Kidney epithelial cell (primary cell): ENCODE measurements at regions not wholly inside any gene's neighbourhood (a gene's known extent, or its start where the extent isn't known, plus 50 kb on each side); places are given as distances from the start of the nearest gene placed in this dataset.

Experiments used
- DNase-seq: peaks from one replicate; pipeline ENCODE4 v3.0.0-alpha.2; 2010; ENCODE audit warnings: low read depth
- H3K27me3 ChIP-seq: 2 replicates; pipeline ENCODE4 v1.6.0; 2011; ENCODE audit warnings: low read length; ENCODE audit not compliant: control insufficient read depth, insufficient read depth
- H3K36me3 ChIP-seq: 2 replicates; pipeline ENCODE4 v1.5.1; 2011; ENCODE audit warnings: low read length; ENCODE audit not compliant: control insufficient read depth, insufficient read depth
- H3K4me3 ChIP-seq: 2 replicates; pipeline ENCODE4 v1.5.1; 2011; ENCODE audit warnings: low read depth, mild to moderate bottlenecking, control low read depth, low read length
- CTCF ChIP-seq: IDR thresholded peaks from 2 replicates; pipeline ENCODE4 v1.5.1; 2011; ENCODE audit warnings: mild to moderate bottlenecking, moderate library complexity, low read length, control low read depth, inconsistent platforms; ENCODE audit not compliant: insufficient read depth, poor library complexity, severe bottlenecking

GRCh38 chr22:47784991-47785390, 1022.5 kb downstream of the TBC1D22A start:
- Histone ChIP-seq H3K4me3 (no peak overlapping the region), H3K27me3 (no peaks in the 10 kb centered on the region), H3K36me3 (no peaks in the 10 kb centered on the region)
- no peak for DNase-seq
- no peak for TF ChIP-seq CTCF

- Histone ChIP-seq H3K27me3 (no peaks in the 10 kb centered on the region), H3K36me3 (no peaks in the 10 kb centered on the region), H3K4me3 (no peak overlapping the region)
- TF ChIP-seq CTCF: no peak
- DNase-seq: no peak
Measured at GRCh38 chr22:47784367-47784983, 1022.0 kb downstream of the TBC1D22A start.

GRCh38 chr22:47783433-47784366, 1021.2 kb downstream of the TBC1D22A start:
- no peak for TF ChIP-seq CTCF
- no peak for DNase-seq

DNA sequence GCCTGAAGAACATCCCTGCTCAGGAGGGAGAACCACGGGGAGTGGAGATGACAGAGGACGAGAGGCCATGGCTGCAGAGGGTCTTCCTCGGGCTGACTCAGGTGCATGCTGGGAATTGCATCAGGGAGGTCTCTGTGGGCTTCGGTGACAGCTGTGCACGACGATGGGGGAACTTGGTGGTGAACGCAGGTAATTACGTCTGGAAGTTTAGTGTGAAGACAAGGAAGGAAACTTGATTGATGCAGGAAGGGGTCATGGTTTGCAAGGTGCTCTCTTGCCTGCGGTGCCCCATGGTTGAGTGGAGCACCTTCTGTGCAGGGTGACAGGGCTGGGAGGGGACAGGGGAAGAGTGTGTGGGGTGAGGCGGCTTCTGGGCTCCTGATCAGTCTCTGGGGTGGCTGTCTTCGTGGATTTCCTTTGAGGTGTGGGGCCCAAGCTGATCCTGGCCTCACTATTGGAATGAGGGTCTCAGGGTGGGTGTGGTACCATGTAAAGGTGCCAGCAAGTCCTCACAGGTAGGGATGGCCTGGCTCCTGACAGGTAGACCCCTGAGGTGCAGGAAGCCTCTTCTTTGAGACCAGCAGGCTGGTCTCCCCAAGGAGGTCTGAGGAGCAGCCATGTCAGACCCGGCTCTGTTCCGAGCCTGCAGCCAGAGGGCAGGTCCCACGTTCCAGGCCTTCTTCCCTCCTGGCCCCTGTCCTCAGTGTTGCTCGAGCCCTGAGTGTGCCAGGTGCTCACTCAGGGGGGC, 1020.1 kb downstream of the TBC1D22A start:
- Histone ChIP-seq H3K36me3 (no peaks in the 10 kb centered on the region), H3K27me3 (no peaks in the 10 kb centered on the region), H3K4me3 (no peak overlapping the region)
- no peak for TF ChIP-seq CTCF
- DNase-seq: no peak

More at GRCh38 chr22:47783433-47784366, 1021.2 kb downstream of the TBC1D22A start:
- no peaks in the 10 kb centered on the region for H3K27me3 ChIP-seq
- H3K36me3 ChIP-seq: no peaks in the 10 kb centered on the region
- H3K4me3 ChIP-seq: no peak overlapping the region

DNA sequence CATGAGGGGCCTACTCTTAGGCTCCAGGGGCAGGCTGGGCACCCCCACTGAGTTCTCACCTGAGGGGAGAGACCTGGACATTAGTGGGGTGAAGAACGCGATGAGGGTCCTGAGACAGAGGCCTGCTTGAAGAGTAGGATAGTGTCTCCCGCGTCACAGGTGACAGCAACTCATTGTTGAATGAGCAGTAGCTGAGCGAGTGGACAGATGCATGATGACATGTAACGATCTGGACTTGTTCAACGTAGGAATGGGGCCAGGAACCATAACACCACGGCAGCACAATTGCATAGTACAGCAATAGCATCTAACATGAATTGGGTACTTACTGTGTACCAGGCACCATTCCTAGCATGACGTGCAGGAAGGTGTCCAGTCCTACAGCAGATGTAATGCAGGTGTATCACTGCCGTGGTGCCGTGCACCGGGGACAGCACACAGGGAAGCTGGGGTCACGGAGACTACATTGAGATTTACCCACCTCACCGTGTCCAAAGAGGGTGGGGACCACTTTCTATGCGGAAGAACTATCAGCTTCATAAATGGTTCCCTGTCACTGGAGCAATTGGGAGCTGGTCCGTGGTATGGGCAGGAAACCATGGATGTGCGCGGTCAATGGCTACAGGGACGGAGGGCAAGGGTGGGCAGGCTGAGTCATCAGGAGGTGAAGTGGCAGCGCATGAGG, 1019.1 kb downstream of the TBC1D22A start:
- DNase-seq: no peak
- Histone ChIP-seq H3K36me3 (no peaks in the 10 kb centered on the region), H3K4me3 (no peak overlapping the region), H3K27me3 (no peaks in the 10 kb centered on the region)
- TF ChIP-seq CTCF: no peak
